ENCODE measurements at regions not wholly inside any gene's neighbourhood (a gene's known extent, or its start where the extent isn't known, plus 50 kb on each side); places are given as distances from the start of the nearest gene placed in this dataset.
"Not testable (repeated sequence)": the region's sequence is repeated elsewhere in the genome, so short reads cannot be mapped to it uniquely, and the experiment has no call there.

- no peak for DNase-seq (ENCODE audit: low read depth in 2 of 2)
Measured at GRCh38 chr14:23751616-23752015, 115.5 kb downstream of the DHRS2 start.

DNA sequence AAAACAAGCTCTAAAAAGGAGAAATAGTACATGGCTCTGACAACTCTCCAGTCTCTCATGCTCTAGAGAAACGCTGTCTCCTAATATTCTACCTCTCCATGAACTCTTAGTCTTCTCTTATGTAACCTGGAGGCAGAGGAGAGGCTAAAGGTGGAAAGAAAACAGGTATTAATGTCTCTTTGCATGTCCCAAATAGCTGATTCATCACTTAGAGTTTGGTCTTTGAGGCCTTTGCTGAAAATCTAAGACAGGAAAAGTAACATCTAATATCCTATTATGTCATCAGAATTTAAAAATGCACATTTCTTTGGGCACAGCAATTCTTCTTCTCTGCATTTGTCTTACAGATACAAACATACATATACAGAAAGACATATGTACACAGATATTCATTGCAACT lies 127.2 kb downstream of the DHRS2 start:
- DNase-seq (ENCODE audit: low read depth in 2 of 2), result no peak

DNA sequence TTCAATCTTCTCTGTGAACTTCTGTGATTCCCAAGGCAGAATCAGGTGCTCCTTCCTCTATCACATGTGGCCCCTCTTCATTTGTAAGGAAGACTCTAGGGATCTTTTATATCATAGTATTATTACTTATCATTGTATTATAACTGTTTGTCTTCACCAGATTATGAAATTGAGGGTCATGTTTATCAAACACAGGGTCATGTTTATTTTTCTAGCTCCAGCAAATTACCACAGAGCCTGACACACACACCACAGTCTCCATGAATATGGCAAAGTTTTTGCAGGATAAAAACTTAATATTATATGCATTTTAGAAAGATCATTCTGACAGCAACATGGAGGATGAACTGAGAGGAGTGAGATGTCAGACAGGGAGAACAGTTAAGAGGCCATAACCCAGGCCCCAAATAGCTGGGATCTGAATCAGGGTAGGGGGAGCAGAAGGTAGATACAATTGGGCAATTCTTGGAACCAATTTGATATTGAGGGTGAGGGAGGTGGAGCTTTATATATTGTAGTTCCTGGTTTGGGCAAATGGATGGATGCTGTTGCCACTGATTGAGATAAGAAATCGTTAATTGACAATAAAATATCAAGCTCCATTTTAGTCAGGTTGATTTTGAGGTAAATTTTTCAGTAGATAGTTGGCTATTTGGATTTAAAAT lies 130.7 kb downstream of the DHRS2 start:
- DNase-seq (ENCODE audit: low read depth in 2 of 2), result no peak

- DNase-seq (ENCODE audit: low read depth in 2 of 2), result not testable (repeated sequence)
Measured at GRCh38 chr14:23769221-23769728, 133.1 kb downstream of the DHRS2 start.

GRCh38 chr14:23773981-23774380 lies 137.8 kb downstream of the DHRS2 start:
- no peak for DNase-seq (ENCODE audit: low read depth in 2 of 2)

DNA sequence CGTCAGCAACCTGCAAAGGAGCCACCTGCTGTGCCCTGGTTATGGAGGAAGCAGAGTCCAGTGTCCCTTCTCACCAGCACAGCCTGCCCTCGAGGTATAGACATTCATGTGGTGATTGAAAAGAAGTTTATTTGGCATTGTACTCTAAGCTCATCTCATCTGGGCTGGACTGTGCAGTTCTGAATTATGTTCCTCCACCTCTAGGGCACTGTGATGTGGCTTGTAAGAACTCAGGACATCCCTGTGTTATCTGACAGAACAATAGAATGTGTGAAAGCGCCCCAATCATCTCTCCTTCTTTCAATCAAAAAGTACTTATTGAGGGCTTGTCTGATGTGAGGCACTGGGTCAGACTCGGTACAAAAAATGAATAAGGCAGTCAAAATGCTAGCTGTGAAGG lies 140.1 kb downstream of the DHRS2 start:
- no peak for DNase-seq (ENCODE audit: low read depth in 2 of 2)

DNA sequence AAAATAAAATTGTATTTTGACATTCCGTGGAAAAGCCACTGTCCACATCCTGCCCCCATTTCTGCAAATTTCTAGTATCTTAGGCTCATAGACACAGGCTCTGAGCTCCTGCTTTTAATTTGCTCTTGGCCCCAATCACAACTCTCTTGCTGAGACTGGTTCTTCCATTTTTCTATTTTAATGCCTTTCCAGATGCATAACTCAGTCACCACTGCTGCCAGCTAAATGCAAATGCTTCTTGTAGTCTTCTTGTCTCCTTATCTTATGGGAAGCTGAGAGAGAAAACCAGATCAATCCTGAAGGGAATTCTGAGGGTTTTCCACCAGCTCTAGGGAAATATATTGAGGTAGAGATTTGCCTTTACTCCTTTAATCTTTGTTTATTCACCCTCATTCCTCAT lies 149.0 kb downstream of the DHRS2 start:
- DNase-seq (ENCODE audit: low read depth in 2 of 2), result no peak

- DNase-seq (ENCODE audit: low read depth in 2 of 2), result no peak
Measured at GRCh38 chr14:23787436-23787835, 151.3 kb downstream of the DHRS2 start.

- no peak for DNase-seq (ENCODE audit: low read depth in 2 of 2)
Measured at GRCh38 chr14:23789696-23790095, 153.5 kb downstream of the DHRS2 start.

GRCh38 chr14:23793532-23793931 lies 157.4 kb downstream of the DHRS2 start:
- DNase-seq (ENCODE audit: low read depth in 2 of 2), result no peak

GRCh38 chr14:23800811-23801210 lies 152.8 kb upstream of the DHRS4 start:
- DNase-seq (ENCODE audit: low read depth in 2 of 2), result no peak

- no peak for DNase-seq (ENCODE audit: low read depth in 2 of 2)
Measured at GRCh38 chr14:23801766-23802165, 151.8 kb upstream of the DHRS4 start.

GRCh38 chr14:23804817-23805216 lies 148.8 kb upstream of the DHRS4 start:
- no peak for DNase-seq (ENCODE audit: low read depth in 2 of 2)

DNA sequence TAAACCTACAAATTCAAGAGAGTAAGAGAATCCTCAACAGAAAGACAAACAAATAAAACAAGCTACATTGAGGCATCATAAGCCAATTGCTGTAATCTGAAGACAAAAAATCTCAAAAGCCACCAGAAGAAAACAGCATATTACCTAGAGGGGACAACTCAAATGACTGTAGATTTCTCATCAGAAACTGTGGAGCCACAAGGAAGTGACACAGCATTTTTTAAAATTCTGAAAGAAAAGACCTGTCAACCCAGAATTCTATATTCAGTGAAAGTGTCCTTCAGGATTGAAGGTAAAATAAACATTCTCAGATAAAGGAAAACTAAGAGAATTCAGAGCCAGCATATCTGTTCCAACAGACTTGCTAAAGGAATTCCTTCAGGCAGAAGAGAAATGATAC lies 147.8 kb upstream of the DHRS4 start:
- DNase-seq (ENCODE audit: low read depth in 2 of 2), result no peak

DNA sequence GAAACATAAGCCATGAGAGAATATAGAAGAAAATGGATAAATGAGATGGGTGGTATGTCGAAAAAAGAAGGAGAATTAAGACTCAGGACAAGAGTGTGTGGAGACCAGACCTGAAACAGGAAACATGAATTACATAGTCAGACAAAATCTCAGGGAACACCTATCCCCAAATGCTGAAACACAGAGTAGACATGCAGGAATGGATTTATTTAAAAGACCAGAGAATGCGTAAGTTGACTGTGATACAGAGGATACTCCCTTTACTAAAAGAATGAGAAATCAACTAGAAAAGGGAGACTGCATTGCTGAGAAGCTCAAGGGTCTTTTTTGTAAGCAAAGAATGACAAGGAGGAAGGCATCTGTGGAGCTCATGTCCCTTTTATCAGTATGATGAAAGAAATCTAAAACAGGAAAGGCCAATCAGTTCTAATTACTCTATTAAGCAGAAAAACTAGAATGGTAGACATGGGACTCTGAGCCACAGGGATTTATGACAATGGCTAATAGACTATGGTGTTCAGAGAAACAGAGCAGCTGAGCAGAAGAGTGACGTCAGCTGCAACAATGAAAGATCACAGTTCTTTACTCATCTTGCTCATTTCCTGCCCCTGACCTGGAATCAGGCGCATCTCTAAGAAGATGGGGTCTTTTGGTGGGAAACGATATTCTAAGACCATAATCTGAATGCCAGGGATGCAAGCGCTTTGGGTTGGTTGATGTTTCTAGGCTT lies 138.9 kb upstream of the DHRS4 start:
- no peak for DNase-seq (ENCODE audit: low read depth in 2 of 2)

- DNase-seq (ENCODE audit: low read depth in 2 of 2), result no peak
Measured at GRCh38 chr14:23816371-23816770, 137.2 kb upstream of the DHRS4 start.

DNA sequence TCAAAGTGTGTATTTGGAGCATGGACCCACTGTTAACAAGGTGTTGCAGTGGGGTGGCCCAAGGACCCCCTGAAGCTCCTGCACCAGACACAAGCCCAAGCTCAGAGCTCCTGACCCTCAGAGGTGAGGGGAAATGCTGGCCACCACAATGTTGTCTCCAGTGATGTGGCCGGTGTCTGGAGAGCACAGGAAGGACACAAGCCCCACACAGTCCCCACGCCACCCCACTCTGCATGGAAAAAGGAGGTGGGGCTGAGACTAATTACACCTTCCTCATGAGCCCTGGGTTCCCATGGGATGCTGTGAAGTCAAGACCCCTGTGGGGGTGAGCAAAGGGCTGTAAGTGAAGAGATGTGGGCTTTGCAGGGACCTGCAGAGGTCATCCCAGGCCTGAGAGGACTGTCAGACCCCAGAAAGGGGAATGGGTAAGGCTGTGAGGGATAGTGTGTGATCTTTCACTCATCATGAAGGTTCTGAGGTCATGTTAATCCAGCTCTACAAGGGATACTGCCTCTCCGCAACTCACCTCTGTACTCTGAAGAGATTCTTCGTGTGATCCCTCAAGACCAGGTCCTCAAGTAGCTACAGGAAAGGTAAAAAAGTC lies 136.3 kb upstream of the DHRS4 start:
- DNase-seq (ENCODE audit: low read depth in 2 of 2), result no peak

DNA sequence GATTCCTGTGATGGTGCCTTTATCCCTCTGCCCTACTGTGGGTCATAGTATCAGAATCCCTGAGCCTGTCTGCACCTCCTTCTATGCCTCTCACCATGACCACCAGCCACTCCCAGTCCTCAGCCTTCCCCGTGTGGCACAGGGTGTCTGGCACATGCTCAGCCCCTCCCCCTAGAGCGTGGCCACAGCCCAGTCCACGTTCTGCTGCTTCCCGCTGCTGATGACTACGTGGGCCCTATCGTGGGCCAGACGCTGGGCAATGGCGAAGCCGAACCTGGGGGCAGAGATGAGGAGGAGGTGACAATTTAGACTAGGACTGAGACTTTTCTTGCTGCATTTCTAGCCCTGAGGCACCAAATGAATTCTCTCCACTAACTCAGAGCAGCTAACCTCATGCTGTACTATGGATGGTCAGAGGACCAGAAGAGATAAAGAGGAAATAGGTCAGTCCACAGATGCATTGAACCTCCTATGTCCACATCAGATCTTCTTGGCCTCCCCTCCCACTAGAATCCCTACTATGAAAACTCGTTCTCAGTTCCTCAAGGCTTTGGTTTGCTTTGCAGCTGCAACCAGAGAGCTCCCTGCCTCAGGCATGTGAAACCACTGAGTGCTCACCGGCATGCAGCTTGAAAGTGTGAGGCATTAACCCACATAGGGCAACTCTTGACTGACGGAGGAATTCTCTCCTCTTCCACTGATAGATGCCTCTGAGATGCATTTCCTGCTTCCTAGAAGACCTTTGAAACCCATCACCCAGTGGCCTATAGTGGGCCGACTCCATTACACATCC lies 126.3 kb upstream of the DHRS4 start:
- no peak for DNase-seq (ENCODE audit: low read depth in 2 of 2)

DNA sequence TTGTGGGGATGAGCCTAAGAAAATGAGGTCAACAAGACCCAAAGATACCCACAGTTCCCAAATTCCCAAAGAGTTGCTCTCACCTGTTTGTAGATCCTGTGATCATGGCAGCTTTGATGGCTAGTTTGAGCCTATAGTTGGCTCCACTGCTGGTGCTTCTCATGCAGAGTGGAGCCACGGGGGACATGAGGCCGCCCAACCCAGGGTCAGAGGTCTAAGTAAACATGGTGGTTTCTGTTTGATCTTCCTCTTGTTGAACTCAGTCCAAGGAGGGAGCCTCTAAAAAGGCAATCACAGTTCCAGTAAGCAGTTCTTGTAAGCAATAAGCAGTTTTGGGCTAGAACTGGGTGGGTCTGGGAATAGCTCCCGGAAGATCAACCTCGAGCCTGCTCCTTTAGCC lies 125.6 kb upstream of the DHRS4 start:
- no peak for DNase-seq (ENCODE audit: low read depth in 2 of 2)

GRCh38 chr14:23828616-23829015 lies 125.0 kb upstream of the DHRS4 start:
- no peak for DNase-seq (ENCODE audit: low read depth in 2 of 2)

GRCh38 chr14:23829736-23830471 lies 123.7 kb upstream of the DHRS4 start:
- no peak for DNase-seq (ENCODE audit: low read depth in 2 of 2)

- DNase-seq (ENCODE audit: low read depth in 2 of 2), result no peak
Measured at GRCh38 chr14:23831596-23831995, 122.0 kb upstream of the DHRS4 start.

Data from stimulated activated CD4-positive, alpha-beta T cell treated with anti-CD3 and anti-CD28 coated beads, Interleukin-4, amount 100 ng/mL, for 48 hours (primary cell).